ENCODE measurements at regions not wholly inside any gene's neighbourhood (a gene's known extent, or its start where the extent isn't known, plus 50 kb on each side); places are given as distances from the start of the nearest gene placed in this dataset.
A peak's percentile ranks its signal among the peaks of the same experiment; 100 is the strongest.

DNA sequence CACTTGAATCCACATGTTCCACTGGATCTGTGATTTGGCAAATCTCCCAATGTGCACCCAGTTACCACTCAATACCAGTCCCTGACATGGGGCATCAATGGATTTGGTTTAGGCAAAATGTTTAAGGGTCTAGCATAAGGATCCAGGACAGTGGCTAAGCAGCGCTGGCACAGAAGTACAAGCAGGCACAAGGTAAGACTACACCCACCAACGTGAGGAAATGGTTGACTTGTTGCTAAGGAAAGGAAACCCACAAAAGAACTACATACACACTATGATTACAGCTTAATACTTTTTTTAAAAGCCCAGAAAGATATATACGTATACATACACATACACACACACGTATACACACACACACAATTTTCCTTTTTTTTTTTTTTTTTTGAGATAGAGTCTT is 79.0 kb downstream of the DNAAF9 start:
- Histone ChIP-seq H3K27ac (ENCODE audit: low read depth, low read length) (no peak overlapping the region), H2AFZ (ENCODE audit: low read length, unreplicated experiment) (no peak overlapping the region), H3K36me3 (ENCODE audit: insufficient read depth, low read length) (peaks cover 11% of the 10 kb centered on the region; the same call in 1 of the 2 replicates), H3K4me3 (ENCODE audit: low read depth, low read length) (no peak overlapping the region), H3K27me3 (ENCODE audit: insufficient read depth, low read length) (no peaks in the 10 kb centered on the region), H3K4me1 (ENCODE audit: control insufficient read depth, insufficient read depth, low read length, unreplicated experiment) (no peaks in the 10 kb centered on the region), H3K79me2 (ENCODE audit: control insufficient read depth, insufficient read depth, low read length, unreplicated experiment) (no peaks in the 10 kb centered on the region)

DNA sequence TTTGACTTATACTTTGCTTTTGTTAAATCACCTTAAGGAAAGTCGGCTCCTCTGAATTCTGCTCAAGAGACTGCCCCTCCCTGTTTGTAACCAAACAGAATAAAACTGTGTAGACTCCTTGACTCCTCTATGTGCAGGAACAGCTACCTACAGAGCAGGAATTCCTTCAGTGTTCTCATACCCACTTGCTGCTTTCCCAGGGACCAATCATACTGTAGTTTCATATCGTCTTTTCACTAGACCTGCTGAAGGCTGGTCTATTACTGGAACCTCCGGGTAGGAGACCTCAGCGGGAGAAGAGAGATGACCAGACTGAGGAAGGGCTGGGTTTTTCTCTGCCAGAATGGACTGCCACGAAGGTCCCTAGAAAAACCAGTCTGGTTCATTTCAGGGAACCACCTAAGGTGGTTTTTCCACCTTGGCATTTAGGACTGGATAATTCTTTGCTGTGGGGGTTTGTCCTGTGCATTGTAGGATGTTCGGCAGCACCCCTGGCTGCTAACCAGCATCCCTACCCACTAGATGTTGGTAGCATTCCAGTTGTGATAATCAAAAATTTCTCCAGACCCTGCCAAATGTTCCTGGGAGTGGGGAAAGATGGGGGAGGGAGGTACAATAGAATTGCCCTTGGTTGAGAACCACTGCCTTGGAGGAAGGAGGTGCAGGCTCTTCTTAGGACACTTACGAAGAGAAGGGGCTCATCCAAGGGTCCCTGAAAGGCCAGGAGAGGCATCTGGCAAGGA is 80.5 kb downstream of the DNAAF9 start:
- Histone ChIP-seq H3K27me3 (ENCODE audit: insufficient read depth, low read length) (no peaks in the 10 kb centered on the region), H2AFZ (ENCODE audit: low read length, unreplicated experiment) (no peak overlapping the region), H3K4me3 (ENCODE audit: low read depth, low read length) (no peak overlapping the region), H3K4me1 (ENCODE audit: control insufficient read depth, insufficient read depth, low read length, unreplicated experiment) (no peaks in the 10 kb centered on the region), H3K27ac (ENCODE audit: low read depth, low read length) (no peak overlapping the region), H3K79me2 (ENCODE audit: control insufficient read depth, insufficient read depth, low read length, unreplicated experiment) (no peaks in the 10 kb centered on the region), H3K36me3 (ENCODE audit: insufficient read depth, low read length) (peaks cover 9% of the 10 kb centered on the region; the same call in 1 of the 2 replicates)

DNA sequence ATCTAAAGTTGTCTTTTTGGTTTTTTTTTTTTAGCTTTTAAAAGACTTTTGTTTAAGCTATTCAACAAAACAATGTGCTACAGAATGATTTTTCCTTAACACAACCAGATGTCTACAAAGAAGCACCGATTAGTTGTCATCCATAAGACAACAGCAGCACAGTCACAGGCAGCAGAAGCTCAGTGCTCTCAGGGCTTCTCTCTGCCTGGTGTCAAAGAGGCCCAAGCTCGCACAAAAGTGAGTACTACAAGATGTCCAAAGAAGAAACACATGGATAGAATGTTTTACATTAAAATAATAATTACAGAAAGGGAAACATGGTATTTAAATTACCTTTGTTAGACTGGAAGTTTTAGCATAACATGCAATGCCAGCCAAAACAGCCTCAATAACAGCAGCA is 81.6 kb downstream of the DNAAF9 start:
- H3K27ac ChIP-seq (ENCODE audit: low read depth, low read length), result no peak overlapping the region
- H3K27me3 ChIP-seq (ENCODE audit: insufficient read depth, low read length), result no peaks in the 10 kb centered on the region
- no peaks in the 10 kb centered on the region for H3K4me1 ChIP-seq (ENCODE audit: control insufficient read depth, insufficient read depth, low read length, unreplicated experiment)
- peaks cover 12% of the 10 kb centered on the region; the same call in 1 of the 2 replicates for H3K36me3 ChIP-seq (ENCODE audit: insufficient read depth, low read length)
- no peak overlapping the region for H2AFZ ChIP-seq (ENCODE audit: low read length, unreplicated experiment)
- H3K4me3 ChIP-seq (ENCODE audit: low read depth, low read length), result no peak overlapping the region
- H3K79me2 ChIP-seq (ENCODE audit: control insufficient read depth, insufficient read depth, low read length, unreplicated experiment), result no peaks in the 10 kb centered on the region

DNA sequence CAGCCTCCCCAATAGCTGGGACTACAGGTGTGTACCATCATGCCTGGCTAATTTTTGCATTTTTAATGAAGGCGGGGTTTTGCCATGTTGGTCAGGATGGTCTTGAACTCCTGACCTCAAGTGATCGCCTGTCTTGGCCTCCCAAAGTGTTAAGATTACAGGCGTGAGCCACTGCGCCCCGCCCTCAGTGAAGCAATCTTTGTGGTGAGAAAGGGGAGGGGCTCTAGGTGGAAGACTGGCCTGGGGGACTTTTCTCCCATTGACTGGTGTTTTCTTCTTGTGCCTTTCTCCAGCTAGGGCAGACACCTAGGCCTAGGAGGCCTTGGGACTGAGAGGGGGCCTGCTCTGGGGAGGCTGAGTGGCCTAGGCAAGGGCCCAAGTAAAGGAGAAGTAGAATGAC is 84.1 kb downstream of the DNAAF9 start:
- H3K4me3 ChIP-seq (ENCODE audit: low read depth, low read length), result no peak overlapping the region
- no peaks in the 10 kb centered on the region for H3K79me2 ChIP-seq (ENCODE audit: control insufficient read depth, insufficient read depth, low read length, unreplicated experiment)
- no peak overlapping the region for H3K27ac ChIP-seq (ENCODE audit: low read depth, low read length)
- H2AFZ ChIP-seq (ENCODE audit: low read length, unreplicated experiment), result no peak overlapping the region
- no peaks in the 10 kb centered on the region for H3K4me1 ChIP-seq (ENCODE audit: control insufficient read depth, insufficient read depth, low read length, unreplicated experiment)
- H3K27me3 ChIP-seq (ENCODE audit: insufficient read depth, low read length), result no peaks in the 10 kb centered on the region
- H3K36me3 ChIP-seq (ENCODE audit: insufficient read depth, low read length), result peaks cover 13% of the 10 kb centered on the region

DNA sequence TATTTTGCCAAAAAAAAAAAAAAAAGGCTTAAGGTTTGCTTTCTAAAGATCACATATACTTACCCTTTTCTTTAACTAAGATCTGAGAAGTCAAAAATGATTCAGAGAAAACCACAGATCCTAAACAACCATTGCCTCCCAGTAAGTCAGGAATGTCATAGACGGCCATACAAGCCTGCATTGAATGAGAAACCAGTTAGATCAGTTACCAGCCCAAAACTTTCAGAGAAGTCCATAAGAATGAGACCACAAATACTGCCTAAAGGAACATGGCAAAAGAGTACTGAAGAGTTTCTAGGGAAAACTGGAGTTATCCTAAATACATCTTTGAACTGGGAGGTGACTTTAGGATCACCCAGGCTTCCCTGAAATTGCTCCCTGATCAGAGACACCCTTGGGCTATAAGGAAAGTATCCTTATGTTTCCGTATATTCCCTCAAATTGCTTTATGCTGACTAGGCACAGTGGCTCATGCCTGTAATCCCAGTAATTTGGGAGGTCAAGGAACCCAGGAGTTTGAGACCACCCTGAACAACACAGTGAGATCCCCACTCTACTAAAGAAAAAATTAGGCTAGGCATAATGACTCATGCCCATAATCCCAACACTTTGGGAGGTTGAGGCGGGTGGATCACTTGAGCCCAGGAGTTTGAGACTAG is 79.4 kb upstream of the SLC4A11 start:
- no peaks in the 10 kb centered on the region for H3K79me2 ChIP-seq (ENCODE audit: control insufficient read depth, insufficient read depth, low read length, unreplicated experiment)
- peaks cover 12% of the 10 kb centered on the region for H3K36me3 ChIP-seq (ENCODE audit: insufficient read depth, low read length)
- H3K4me1 ChIP-seq (ENCODE audit: control insufficient read depth, insufficient read depth, low read length, unreplicated experiment), result peaks cover 7% of the 10 kb centered on the region
- no peak overlapping the region for H3K4me3 ChIP-seq (ENCODE audit: low read depth, low read length)
- no peaks in the 10 kb centered on the region for H3K27me3 ChIP-seq (ENCODE audit: insufficient read depth, low read length)
- no peak overlapping the region for H2AFZ ChIP-seq (ENCODE audit: low read length, unreplicated experiment)
- H3K27ac ChIP-seq (ENCODE audit: low read depth, low read length), result no peak overlapping the region

DNA sequence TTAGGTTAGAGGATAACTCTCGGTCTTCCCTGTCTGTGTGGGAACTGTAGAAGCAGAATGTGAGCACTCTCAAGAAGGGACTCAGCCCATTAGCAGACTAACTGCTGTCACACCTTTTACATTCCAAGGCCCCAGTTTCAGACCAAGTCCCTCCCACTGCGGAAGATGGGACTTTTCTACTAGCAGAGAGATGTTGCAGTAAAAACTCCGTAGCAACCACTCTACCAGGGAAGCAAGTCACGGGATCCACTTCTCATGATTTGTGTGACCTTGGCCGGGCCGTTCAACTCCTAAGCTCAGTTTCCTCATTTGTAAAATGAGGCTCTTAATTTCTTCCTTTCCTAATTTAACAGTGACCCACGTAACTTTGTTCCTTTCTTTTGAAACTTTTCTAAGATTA is 77.1 kb upstream of the SLC4A11 start:
- no peak overlapping the region for H3K4me3 ChIP-seq (ENCODE audit: low read depth, low read length)
- peaks cover 13% of the 10 kb centered on the region for H3K36me3 ChIP-seq (ENCODE audit: insufficient read depth, low read length)
- no peak overlapping the region for H2AFZ ChIP-seq (ENCODE audit: low read length, unreplicated experiment)
- H3K79me2 ChIP-seq (ENCODE audit: control insufficient read depth, insufficient read depth, low read length, unreplicated experiment), result no peaks in the 10 kb centered on the region
- H3K27me3 ChIP-seq (ENCODE audit: insufficient read depth, low read length), result no peaks in the 10 kb centered on the region
- H3K4me1 ChIP-seq (ENCODE audit: control insufficient read depth, insufficient read depth, low read length, unreplicated experiment), result peaks cover 13% of the 10 kb centered on the region
- H3K27ac ChIP-seq (ENCODE audit: low read depth, low read length), result no peak overlapping the region

DNA sequence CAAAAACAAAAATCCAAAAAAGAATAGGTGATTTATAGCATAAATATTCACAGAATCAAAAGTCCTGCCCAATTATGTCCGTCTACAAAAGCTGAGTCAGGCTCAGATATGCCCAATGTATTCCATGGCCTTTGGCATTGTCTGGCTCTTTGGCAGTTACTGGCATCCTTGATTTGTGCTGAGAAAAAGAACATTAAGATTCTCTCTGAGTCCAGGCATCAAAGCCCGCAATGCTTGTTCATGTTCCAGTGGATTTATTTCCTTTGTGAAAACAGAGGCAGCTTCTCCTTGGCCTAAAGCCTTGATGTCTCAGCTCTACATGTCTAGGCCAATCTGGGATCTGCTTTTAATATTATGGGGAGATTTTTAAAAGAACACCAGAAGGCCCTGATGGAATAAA is 76.1 kb upstream of the SLC4A11 start:
- H2AFZ ChIP-seq (ENCODE audit: low read length, unreplicated experiment), result no peak overlapping the region
- H3K4me1 ChIP-seq (ENCODE audit: control insufficient read depth, insufficient read depth, low read length, unreplicated experiment), result peaks cover 13% of the 10 kb centered on the region
- H3K4me3 ChIP-seq (ENCODE audit: low read depth, low read length), result no peak overlapping the region
- H3K36me3 ChIP-seq (ENCODE audit: insufficient read depth, low read length), result peaks cover 16% of the 10 kb centered on the region
- H3K27me3 ChIP-seq (ENCODE audit: insufficient read depth, low read length), result no peaks in the 10 kb centered on the region
- no peak overlapping the region for H3K27ac ChIP-seq (ENCODE audit: low read depth, low read length)
- H3K79me2 ChIP-seq (ENCODE audit: control insufficient read depth, insufficient read depth, low read length, unreplicated experiment), result no peaks in the 10 kb centered on the region

DNA sequence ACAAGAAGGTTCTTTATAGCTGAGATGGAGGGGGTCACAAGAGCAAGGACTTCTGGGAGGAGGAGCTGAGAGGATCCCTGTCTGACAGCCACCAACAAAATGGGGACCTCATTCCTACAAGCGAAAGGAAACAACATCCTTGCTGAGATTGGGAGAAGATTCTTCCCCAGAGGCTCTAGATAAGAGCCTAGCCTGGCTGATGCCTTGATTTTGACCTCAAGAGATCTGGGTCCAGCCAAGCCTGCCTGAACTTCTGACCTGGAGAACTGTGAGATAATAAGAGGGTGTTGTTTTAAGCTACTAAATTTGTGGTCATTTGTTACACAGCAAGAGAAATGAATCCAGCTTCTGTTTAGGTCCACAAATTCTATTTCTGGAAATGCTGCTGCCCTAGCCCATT is 75.4 kb upstream of the SLC4A11 start:
- Histone ChIP-seq H3K36me3 (ENCODE audit: insufficient read depth, low read length) (peaks cover 16% of the 10 kb centered on the region), H2AFZ (ENCODE audit: low read length, unreplicated experiment) (no peak overlapping the region), H3K4me1 (ENCODE audit: control insufficient read depth, insufficient read depth, low read length, unreplicated experiment) (peaks cover 13% of the 10 kb centered on the region), H3K4me3 (ENCODE audit: low read depth, low read length) (no peak overlapping the region), H3K79me2 (ENCODE audit: control insufficient read depth, insufficient read depth, low read length, unreplicated experiment) (no peaks in the 10 kb centered on the region), H3K27me3 (ENCODE audit: insufficient read depth, low read length) (no peaks in the 10 kb centered on the region), H3K27ac (ENCODE audit: low read depth, low read length) (no peak overlapping the region)

DNA sequence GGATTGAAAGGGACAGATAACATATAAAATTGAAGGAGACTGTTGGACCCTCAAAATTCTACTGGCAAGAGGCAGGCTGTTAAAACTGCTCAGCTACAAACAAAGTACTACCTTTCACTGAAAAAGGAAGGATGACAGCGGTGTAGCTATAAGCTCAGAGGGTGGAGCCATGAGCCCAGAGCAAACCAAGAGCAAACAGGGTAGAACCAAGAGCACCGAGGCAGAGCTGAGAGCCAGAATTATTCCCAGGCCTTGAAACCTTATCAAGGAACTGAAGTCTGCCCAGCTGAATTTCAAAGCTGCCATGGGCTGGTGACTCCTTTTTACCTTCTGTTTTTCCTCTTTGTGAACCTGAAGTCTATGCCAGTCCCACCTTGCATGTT is 74.7 kb upstream of the SLC4A11 start:
- H2AFZ ChIP-seq (ENCODE audit: low read length, unreplicated experiment), result no peak overlapping the region
- peaks cover 13% of the 10 kb centered on the region for H3K4me1 ChIP-seq (ENCODE audit: control insufficient read depth, insufficient read depth, low read length, unreplicated experiment)
- H3K36me3 ChIP-seq (ENCODE audit: insufficient read depth, low read length), result peaks cover 20% of the 10 kb centered on the region

DNA sequence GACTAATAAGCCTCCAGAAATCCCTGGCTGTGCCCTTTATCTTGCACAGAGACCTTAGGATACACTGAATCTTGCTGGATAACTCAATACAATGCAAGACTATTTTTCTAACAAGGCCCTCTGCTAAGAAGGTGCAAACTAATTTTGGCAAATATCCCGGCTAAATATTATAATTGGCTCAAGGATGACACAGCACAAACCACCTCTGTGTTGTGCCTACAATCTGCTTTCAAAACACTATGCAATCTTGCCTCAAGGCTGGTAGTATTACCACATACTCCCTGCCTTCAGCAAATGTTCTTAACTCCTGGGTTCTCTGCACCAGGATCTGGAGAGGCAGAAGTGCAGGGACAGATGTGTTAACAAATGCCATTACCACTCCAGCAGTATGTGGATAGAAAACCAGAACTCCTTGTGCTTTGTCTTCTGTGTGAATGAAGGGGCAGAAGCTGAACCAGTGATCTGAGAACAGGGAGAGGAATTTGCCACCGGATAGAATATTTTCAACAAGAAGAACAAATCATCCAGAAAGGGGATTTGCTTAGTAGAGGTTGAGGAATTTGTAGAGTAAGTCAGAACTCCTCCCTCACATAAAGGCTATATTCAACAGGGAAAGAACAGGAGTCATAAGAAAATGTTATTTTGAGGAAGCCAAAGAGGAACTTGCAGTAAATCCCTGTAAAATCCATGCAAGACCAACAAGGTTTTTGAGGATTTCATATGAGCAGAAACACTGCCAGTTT is 74.1 kb upstream of the SLC4A11 start:
- no peak overlapping the region for H2AFZ ChIP-seq (ENCODE audit: low read length, unreplicated experiment)
- H3K79me2 ChIP-seq (ENCODE audit: control insufficient read depth, insufficient read depth, low read length, unreplicated experiment), result no peaks in the 10 kb centered on the region
- H3K36me3 ChIP-seq (ENCODE audit: insufficient read depth, low read length), result peaks cover 16% of the 10 kb centered on the region
- no peaks in the 10 kb centered on the region for H3K27me3 ChIP-seq (ENCODE audit: insufficient read depth, low read length)
- H3K27ac ChIP-seq (ENCODE audit: low read depth, low read length), result peak overlapping the region; percentile 40
- peaks cover 13% of the 10 kb centered on the region for H3K4me1 ChIP-seq (ENCODE audit: control insufficient read depth, insufficient read depth, low read length, unreplicated experiment)
- H3K4me3 ChIP-seq (ENCODE audit: low read depth, low read length), result no peak overlapping the region

More for the DNA sequence above, 74.7 kb upstream of the SLC4A11 start:
- Histone ChIP-seq H3K27ac (ENCODE audit: low read depth, low read length) (peak overlapping the region; percentile 40; the same call in 1 of the 2 replicates), H3K4me3 (ENCODE audit: low read depth, low read length) (no peak overlapping the region), H3K27me3 (ENCODE audit: insufficient read depth, low read length) (no peaks in the 10 kb centered on the region), H3K79me2 (ENCODE audit: control insufficient read depth, insufficient read depth, low read length, unreplicated experiment) (no peaks in the 10 kb centered on the region)
